Activated T-helper 9 cell treated with anti-CD3 and anti-CD28 coated beads, Interleukin-2, amount 50 U/mL, for 16 hours (primary cell): ENCODE measurements at regions not wholly inside any gene's neighbourhood (a gene's known extent, or its start where the extent isn't known, plus 50 kb on each side); places are given as distances from the start of the nearest gene placed in this dataset.

Experiments used
- DNase-seq: peaks from one replicate; pipeline ENCODE4 v3.0.0-alpha.2; 2020; ENCODE audit warnings: low read depth

DNA sequence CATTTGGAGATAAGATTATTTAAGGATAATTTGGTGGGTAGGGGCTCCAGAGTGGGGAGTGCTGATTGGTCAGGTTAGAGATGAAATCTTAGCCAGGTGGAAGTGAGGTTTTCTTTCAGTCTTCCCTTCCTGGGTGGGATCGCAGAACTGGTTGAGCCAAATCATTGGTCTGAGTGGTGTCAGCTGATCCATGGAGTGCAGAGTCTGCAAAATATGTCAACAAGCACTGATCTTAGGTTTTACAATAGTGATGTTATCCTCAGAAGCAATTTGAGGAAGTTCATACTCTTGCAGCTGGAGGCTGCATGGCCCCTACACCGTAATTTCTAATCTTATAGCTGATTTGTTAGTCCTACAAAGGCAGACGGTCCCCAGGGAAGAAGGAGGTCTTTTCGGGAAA is 1483.4 kb upstream of the ZEB2 start:
- no peak for DNase-seq

DNA sequence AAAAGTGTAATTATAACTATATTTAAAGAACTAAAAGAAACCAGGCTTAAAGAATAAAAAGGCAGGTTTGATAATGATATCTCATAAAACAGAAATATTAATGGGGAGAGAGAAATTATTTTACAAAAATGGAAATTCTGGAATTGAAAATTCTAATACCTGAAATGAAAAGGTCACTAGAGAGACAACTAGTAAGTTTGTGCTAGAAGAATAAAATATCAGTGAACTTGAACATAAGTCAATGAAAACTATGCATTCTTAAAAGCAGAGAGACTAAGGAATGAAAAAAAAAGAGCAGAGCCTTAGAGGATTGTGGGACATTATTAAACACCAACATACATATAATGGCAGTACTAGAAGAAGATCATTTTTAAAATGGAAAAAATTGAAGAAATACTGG is 1475.0 kb upstream of the ZEB2 start:
- no peak for DNase-seq

DNA sequence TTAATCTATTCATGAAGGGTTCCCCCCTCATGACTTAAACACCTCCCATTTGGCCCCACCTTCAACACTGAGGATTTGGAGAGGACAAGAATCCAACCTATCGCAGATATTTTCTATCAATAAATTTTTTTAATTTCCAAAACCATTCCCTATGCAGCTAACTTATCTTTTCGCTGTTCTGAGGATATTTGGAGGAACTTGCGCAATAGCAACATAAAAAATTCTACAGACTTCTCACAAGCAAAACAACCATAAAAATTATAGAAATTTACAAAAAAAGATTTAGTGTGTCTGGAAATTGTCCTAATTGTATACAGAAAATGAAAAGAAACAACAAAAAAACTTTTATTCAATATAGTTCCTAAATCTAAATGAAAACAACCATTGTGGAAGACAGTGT is 1472.7 kb upstream of the ZEB2 start:
- DNase-seq = no peak

DNA sequence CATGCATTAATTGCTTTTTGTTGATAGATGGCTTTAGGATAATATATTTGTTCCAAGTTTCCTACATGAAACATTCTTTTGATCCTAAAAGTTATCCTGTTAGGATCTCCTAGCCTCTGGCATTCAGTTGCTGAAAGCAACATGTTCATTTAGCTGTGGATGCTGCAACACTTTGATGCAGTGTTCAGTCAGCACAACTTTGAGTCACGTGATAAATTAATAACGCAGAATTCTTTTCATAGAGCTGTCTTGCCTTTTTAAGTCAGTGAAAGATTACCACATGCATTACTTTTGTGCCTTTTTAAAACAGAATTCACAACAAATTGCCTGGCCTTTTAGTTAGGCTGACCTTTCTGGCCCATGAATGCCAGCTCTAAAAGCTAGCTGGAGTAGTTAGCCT is 1467.9 kb upstream of the ZEB2 start:
- no peak for DNase-seq

DNA sequence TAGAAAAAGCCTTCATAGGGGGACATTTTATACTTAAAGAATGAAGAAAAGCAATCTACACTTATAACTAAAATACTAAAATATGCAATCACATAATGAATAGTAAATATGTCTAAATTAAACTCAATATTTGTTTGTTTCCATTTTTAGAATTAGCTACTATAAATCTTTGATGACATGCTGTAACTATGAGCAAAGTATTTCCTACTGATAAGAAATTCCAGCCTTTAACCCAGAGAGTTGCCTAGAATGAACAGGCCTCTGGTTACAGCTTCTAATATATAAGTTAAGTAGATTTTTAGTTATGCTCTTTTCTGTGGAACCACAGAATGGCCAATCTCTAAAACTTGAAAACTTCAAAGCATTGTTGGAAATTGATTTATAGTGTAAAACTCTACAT is 1465.6 kb upstream of the ZEB2 start:
- DNase-seq = no peak

DNA sequence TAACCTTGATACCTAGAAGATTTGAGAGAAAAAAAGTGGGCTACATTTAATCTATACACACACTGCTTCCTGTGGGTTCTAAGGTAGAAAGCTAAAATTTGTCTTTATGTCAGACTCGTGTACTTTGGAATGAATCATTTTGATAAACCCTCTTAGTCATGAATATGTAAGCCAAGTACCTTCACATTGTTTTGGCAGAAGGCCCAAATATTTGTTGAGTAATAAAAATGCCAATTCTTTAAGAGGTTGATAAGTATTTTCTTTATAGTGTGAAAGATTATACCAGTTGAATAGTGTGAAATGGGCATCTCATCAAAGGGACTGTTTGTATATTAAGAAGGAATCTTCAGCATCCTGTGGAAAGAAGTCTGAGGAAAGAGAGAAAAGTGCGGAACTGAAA is 1464.7 kb upstream of the ZEB2 start:
- no peak for DNase-seq

DNA sequence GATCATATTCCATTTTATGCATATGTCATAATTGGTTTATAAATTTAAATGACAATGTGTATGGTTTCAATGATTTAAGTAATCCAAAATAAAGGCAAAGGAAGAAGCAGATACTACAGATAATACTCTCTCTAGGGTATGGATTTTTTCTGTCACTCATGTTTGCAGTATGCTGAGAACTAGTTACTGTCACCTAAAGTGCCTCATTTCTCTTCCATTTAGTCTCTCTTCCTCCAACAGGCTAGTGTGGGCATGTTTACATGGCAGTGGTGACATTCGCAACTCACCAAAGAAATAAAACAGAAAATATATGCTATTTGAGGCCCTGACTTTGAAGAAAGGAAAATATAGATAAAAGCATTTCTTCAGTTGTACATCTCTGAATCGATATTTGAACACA is 1460.4 kb upstream of the ZEB2 start:
- no peak for DNase-seq

DNA sequence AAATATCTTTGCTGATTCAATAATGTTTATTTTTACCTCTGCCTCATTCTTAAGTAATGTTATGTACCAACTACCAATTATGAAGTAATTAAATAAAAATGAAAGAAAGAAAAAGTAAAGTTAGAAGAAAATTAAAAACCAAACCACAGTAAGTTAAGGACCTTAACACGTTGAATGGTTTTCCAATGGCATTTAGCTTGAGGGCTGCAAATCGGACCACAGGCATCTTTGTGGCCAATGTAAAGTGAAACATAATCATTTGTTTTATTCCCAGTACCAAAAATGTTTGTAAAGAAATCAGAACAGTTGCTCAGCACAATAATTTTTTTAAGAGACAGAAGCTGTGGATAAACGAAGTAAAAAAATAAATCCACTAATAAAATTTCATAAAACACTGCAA is 1455.5 kb upstream of the ZEB2 start:
- no peak for DNase-seq

DNA sequence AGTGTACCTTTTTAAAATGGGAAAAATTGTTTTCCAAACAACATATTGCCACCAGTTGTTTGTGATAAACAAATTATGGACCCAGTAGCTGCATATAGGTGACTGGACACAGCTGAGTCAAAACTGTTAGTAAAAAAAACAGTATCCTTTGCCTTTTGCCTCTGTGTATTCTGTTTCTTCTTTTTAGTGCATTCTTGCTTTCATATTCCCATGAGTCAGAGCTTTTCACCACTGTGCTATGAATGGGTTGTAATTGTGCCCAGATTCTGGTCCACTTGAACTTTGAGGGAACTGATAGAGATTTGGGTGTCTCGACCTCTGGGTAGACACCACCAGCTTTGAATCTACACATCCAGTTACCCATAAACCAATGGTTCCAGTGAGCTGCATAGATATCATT is 1441.9 kb upstream of the ZEB2 start:
- DNase-seq = no peak

DNA sequence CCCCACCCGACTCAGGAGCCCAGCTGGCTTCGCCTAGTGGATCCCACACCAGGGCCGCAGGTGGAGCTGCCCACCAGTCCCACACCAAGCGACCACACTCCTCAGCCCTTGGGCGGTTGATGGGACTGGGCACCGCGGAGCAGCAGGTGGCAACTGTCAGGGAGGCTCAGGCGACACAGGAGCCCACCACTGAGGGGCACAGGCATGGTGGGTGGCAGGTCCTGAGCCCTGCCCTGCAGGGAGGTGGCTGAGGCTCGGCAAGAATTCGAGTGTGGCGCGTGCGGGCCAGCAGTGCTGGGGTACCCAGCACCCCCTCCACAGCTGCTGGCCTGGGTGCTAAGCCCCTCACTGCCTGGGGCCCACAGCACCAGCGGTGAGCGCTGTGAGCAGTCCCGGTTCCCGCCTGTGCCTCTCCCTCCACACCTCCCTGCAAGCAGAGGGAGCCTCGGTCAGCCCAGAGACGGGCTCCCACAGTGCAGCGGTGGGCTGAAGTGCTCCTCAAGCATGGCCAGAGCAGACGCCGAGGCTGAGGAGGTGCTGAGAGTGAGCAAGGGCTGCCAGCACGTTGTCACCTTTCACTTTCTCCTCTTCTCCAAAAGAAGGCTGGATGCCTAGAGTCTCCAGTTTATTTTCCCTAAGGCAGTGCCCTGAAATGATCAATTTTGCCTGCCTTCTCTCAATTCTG is 1440.7 kb upstream of the ZEB2 start:
- DNase-seq = no peak

DNA sequence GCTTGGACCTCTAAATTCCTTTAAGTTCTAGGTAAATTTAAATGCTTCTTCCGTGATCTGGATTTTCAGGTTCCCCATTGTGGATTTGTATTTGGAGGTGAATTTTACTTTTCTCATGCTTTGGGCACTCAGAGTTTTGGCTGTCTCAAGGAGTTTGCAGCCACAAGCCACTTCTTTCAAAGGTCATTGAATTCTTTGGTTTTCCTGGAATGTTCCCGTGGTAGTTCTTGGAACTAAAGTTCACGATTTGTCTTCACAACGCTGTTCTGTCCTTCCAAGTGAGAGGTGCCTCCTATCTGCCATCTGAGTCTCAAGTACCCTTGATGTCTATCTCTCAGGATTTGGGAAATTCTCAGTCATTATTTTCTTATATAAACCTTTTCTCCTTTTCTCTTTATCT is 1438.7 kb upstream of the ZEB2 start:
- no peak for DNase-seq

DNA sequence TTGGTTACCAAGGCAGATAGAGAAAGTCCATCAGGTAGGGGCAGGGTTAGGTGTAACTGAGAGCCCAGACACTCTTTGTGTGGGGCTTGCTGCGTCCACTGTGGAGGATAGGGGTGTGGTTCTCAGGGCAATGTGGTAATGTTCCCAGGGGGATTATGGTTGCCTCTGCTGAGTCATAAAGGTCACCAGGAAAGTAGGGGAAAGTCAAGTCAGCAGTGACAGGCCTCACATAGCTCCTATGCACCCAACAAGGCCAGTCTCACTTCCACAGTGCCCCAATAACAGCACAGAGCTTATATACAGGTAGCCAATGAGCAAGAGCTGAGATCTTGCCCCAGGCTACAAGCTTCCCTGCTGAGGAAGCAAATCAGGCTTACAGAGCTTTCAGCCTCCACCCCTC is 1438.0 kb upstream of the ZEB2 start:
- DNase-seq = no peak

DNA sequence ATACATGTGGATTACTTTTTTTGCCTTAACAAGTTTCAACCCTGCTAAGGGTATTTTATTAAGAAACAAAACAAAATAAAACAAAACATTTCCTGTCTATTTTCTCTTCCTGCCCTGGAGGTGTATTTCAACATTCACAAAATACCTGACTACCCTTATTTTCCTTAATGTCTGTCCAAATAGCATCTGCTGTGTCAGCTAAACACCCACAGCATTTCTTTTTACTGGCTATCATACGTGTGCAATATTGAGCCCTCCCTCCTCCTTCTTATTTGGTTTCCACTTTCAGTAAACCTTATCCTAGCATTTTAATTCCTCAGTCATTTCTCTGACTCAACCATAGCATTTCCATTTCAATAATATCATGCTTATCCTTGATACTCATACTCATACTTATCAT is 1420.0 kb upstream of the ZEB2 start:
- no peak for DNase-seq

DNA sequence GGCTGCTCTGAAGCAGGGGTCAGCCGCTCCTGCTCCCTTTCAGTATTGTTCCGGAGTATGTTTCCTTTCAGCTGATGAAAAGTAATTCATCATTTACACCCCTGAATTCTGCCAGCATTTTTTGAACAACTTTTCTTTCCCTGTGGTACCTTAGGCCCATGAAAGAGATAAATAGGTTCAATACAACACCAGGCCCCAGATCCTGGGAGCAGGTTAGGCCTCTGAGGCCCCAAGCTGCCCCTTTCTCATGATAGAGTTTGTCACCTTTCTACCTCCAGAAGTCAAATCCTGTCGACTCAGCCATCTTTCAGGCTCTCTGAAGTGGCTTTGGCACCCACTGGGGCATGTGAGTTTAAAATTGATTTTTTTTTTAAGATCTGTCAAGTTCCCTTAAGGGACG is 1415.1 kb upstream of the ZEB2 start:
- no peak for DNase-seq

DNA sequence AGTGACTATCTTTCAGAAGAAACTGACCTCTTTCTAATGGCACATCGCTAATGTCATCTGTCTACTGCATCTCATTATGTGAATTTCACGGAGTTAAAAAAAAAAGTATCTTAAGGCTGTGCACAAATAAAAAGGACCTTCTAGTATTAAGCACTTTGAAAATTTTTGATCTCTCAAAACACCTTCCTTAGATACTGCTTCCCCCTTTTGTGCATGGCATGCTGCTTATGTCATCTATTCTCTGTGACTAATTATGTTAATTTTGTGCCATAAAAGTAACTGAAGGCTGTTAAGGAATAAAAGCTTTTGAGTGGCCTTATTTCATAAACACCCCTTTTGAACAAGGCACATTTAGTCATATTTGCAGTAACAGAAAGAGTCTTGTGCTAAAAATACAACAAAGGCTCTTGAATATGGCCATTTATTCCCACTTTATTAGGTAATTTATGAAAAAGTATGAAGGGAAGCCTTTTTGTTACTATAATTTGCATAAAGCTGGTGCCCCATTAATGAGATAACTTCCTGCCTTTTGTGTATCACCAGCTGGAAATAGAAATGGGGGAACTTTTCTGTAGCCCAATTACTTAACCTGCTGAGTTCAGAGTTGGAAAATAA is 1412.0 kb upstream of the ZEB2 start:
- DNase-seq = no peak

DNA sequence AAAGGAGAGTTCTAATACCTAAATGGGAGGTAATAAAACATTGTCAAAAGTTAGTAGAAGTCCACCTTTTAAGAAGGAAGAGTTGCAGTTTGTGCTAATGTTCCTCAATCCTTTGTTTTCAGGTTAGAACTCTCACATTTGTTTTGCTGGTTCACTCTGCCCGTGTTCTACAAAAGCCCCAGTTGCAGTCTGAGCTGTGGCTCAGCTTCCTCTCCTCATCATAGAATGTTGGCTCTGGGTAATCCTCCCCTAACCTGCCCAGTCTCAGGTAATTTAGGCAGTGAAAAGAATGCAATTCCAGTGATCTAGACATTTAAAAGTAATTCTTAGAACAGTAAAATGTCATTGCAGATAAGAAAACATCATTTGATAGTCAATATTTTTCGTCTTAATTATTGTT is 1410.4 kb upstream of the ZEB2 start:
- DNase-seq = no peak

DNA sequence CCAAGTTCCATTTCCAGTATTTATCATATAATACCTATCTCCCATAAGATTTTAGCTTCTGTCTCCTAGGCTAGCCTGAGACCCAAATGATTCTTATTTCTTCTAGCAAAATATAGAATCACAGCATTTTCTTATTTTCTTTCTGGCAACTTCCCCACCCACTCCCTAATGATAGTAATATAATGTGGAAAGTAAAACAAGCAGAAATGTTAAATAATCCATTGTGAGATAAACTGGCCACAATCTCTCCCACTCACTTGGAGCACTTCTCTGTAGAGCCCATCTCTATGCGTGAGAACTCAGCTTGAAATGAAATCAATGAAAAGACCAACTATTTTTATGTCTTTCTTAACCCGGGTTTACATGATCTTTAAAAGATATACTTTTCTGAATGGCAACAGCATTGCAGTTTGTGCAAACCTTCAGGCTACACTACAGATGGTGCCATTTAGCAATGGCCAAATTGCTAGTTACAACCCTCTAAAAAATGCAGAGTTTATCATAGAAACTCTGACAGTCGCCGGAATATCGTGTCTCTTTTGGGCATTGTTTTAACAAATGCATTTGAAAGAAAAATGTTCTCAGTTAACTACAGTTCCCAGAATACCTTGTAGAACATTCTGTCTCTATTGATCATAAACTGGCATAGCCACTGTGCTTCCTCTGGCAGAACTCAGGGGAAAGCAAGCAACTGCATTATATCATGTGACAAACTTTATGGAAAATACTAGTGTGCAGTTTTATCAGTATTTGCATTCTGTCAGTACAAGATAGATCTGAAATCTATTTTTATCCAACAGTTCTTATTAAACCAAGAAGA is 1407.4 kb upstream of the ZEB2 start:
- DNase-seq = no peak

DNA sequence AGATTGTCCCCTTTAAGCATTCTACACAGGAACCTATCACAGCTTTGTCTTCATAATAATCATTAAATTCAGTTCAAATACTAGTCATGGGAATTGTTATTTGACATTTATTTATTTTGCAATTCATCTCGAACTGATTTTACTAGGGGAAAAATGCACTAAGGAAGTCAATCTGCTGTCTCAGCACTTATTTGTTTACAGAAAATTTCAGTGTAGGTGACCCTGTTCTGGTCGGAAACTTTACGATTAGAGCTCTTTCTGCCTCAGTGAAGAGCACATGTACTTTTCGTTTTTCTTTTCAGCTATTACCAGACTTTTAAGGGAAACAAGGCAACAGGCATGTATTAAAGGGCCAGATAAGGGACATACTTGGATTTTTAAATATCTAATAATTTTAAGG is 1405.7 kb upstream of the ZEB2 start:
- DNase-seq = no peak

DNA sequence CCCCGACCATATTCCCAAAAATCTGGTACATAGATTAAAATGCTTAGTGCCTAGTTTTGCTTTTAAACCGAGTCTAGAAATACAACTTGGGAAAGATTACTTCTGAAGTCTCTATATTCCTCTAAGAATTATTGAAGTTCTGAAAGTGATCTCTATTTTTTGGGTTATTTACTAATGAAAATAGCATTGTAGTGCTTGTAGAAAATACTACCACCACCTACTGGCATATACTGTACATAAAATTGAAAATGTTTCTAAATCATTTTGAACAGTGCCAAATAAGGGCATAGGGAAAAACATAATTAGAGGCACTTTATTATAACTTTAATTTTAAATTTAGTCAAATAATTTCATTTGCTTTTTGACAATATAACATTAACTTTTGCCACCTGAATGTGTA is 1399.6 kb upstream of the ZEB2 start:
- no peak for DNase-seq

DNA sequence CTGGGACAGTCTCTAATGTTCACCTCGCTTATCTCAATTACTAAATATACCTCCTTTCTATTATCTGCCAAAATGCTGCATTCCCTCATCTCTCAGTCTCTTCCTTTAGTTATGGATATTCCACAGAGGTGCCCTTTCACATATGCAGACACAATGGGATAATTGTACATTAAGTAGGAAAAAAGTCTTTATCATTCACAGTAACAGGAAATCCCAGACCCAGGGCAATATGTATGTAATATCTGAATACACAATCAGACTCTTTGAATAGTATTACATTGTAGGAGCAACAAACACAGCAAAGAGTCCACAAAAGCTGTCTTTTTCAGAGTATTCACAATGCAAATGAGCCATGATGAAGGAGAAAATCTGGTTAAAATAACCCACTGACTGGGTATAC is 1399.0 kb upstream of the ZEB2 start:
- DNase-seq = no peak

DNA sequence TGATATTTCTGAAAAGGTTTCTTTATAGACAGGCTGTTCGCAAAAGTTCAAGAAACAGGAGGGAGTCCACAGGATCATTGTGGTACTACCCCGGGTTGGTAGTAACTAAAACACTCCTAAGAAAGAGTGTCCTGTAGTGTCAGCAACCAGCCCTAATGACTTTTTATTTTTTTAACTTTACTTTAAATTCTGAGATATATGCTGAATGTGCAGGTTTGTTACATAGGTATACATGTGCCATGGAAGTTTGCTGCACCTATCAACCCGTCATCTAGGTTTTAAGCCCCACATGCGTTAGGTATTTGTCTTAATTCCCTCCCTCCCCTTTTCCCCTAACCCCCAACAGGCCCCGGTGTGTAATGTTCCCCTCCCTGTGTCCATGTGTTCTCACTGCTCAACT is 1396.9 kb upstream of the ZEB2 start:
- DNase-seq = no peak

DNA sequence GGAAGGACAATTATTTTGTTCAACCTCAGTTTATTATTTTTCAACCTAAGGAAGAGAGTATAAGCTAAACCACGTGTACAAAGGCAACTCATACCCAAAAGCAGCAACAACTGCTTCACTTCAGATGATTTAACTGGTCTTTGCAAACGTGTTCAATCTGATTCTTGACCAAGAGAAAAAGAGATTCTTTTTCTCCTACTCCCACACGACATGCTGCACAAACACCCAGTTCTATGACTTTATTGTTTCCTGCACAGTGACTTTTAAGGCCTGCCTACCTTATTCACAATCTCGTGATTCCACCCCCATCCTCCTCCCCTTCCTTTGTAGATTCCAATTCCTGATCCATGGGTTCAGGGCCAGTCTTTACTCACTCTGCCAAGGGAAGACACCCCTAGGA is 1394.8 kb upstream of the ZEB2 start:
- no peak for DNase-seq

DNA sequence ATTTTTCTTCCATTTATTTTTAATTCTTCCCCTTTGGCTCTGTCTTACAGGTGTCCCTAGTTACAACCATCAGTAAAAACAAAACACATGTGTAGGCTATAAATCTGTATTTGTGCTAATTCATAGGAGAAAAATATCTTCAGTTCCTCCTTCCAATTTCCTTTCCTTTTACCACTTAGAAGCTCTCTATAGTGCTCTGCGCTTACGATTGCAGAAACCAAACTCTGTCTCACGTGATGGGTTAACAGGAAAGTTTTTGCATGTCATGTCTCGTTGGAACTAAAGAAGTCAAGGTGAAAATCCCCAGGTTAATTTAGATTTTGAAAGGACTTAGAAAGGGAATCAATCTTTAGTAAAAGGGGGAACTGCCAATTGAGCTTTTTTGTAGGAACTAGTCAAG is 1390.5 kb upstream of the ZEB2 start:
- no peak for DNase-seq

DNA sequence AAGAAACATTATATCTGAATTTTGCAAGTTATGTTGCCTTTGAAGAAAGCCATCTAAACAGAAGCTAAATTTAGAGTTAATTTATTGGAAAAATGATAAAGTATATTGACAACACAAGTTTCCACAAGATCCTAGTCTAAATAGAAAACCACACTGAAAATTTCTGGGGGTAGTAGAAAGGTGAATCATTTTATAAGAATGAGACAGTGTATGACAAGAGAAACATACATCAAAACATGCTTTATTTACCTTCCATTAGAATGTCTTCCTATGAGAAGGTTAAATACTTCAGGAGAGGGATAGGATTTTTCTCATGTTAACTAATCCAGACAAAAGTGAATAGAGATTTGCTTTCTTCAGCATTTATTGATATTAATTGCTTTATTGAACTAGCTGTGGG is 1389.8 kb upstream of the ZEB2 start:
- DNase-seq = no peak
